AML-193 (cell line): ENCODE measurements at regions not wholly inside any gene's neighbourhood (a gene's known extent, or its start where the extent isn't known, plus 50 kb on each side); places are given as distances from the start of the nearest gene placed in this dataset.
A peak's percentile ranks its signal among the peaks of the same experiment; 100 is the strongest.

ENCODE experiments used
- DNase-seq, 2 experiments: peaks; one replicate each; lab custom pipeline; 2025; lab: John Stamatoyannopoulos, UW

- peak in 1 of 2 experiments; percentile 5 for DNase-seq
Observed at GRCh38 chr6:71527886-71528285, 239.3 kb downstream of the OGFRL1 start.

DNA sequence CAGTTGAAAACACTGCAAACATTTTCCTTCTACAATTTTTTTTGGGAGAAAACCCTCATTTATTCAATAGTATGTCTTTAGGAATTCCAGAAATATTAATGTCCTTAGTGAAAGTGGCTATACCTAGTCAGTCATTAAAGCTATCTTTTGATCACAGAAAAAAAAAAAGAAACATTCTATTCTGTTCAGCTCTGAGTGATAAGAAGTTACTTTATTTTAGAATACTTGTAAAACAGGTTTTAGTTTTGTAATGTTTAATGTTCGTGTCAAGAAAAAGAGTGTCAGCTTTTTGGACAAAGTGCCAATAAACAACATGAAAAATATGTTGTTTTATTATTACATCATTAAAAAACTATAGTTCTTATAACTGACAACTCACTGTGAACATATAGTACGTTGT lies 240.4 kb downstream of the OGFRL1 start:
- no peak for DNase-seq

GRCh38 chr6:71529769-71530168 lies 241.2 kb downstream of the OGFRL1 start:
- DNase-seq = no peak

- no peak for DNase-seq
Observed at GRCh38 chr6:71531006-71531405, 242.4 kb downstream of the OGFRL1 start.

- DNase-seq = no peak
Observed at GRCh38 chr6:71531841-71532240, 243.2 kb downstream of the OGFRL1 start.

DNA sequence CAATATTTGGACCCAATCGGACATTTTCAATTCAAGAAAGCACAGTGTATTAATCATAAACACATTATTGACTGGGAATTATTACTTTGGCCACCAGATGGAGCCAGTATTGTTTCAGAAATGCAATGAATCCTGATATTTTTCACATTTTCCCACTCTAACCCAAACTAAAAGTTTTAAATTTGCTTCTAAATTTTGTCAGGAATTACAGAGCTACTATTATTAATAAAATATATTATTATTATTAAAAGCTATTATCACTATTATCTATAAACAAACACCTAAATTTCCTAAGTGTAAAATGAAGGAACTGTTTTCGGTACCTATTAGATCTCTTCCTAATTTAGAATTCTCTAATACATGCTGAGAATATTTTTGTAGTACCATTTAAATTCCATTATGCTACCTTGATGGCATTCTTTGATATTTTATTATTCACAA lies 245.3 kb downstream of the OGFRL1 start:
- peak; percentile 13 to 16 for DNase-seq

- no peak for DNase-seq
Observed at GRCh38 chr6:71534921-71535320, 246.3 kb downstream of the OGFRL1 start.

- DNase-seq = no peak
Observed at GRCh38 chr6:71537717-71538116, 249.1 kb downstream of the OGFRL1 start.

- DNase-seq = no peak
Observed at GRCh38 chr6:71544028-71544427, 255.4 kb downstream of the OGFRL1 start.

DNA sequence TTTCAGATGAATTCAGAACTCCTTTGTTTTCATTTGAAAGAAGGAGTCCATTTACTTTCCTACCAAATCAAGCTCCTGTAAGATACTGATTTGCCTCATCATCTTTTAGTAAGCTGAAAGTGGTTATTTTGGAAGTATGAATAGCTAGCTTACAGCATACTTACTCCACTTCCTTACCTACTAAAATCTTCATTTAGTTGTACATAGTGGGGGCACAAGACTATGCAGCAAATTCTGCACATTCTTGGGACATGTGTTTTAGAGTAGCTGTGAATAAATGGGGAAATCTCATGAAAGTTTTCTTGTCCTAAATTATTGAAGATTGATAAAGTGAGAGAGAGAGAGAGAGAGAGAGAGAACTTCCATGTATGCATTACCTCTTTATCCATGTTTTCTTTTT lies 256.3 kb downstream of the OGFRL1 start:
- DNase-seq = no peak

- no peak for DNase-seq
Observed at GRCh38 chr6:71545905-71546304, 257.3 kb downstream of the OGFRL1 start.

- DNase-seq = no peak
Observed at GRCh38 chr6:71551798-71552197, 263.2 kb downstream of the OGFRL1 start.

GRCh38 chr6:71556141-71556540 lies 267.5 kb downstream of the OGFRL1 start:
- no peak for DNase-seq

- DNase-seq = no peak
Observed at GRCh38 chr6:71558974-71559373, 270.4 kb downstream of the OGFRL1 start.

DNA sequence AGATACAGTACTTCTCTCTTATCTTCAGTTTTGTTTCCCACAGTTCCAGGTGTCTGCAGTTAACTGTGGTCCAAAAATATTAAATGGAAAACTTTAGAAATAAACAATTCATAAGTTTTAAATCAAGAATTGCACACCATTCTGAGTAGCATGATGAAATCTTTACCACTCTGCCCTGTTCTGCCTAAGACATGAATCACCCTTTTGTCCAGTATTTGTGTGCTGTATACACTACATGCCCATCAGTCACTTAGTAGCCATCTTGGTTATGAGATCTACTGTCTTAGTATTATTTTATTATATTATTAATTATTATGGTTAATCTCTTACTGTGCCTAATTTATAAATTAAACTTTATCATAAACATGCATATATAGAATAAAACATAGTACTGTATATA lies 279.0 kb downstream of the OGFRL1 start:
- no peak for DNase-seq

- no peak for DNase-seq
Observed at GRCh38 chr6:71577766-71578165, 289.2 kb downstream of the OGFRL1 start.

- no peak for DNase-seq
Observed at GRCh38 chr6:71579902-71580301, 291.3 kb downstream of the OGFRL1 start.

DNA sequence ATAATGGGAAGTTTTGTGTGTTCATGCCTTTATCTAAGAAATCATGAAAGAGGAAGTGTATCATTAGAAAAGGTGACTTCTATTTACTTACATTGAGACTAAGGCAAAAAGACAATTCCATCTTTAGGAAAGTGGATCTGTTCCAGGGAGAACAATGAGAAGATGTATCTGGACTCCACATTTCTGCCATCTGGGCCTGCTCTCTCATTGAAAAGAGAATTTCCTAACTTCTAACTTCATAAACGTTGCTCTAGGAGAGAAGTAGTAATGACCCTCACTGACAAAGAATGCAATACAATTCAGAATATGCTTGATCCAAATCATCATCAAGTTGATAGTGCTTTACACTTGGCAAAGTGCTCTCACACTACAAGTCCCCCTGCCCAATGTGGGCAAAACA lies 294.2 kb downstream of the OGFRL1 start:
- no peak for DNase-seq

GRCh38 chr6:71584712-71585436 lies 296.3 kb downstream of the OGFRL1 start:
- DNase-seq = no peak

DNA sequence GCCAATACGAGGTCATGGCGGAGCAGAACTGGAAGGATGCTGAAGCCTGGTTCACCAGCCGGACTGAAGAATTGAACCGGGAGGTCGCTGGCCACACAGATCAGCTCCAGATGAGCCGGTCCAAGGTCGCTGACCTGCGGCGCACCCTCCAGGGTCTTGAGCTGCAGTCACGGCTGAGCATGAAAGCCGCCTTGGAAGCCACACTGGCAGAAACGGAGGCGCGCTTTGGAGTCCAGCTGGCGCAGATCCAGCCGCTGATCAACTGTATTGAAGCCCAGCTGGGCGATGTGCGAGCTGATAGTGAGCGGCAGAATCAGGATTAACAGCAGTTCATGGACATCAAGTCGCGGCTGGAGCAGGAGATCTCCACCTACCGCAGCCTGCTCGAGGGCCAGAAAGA lies 296.9 kb downstream of the OGFRL1 start:
- DNase-seq = no peak

DNA sequence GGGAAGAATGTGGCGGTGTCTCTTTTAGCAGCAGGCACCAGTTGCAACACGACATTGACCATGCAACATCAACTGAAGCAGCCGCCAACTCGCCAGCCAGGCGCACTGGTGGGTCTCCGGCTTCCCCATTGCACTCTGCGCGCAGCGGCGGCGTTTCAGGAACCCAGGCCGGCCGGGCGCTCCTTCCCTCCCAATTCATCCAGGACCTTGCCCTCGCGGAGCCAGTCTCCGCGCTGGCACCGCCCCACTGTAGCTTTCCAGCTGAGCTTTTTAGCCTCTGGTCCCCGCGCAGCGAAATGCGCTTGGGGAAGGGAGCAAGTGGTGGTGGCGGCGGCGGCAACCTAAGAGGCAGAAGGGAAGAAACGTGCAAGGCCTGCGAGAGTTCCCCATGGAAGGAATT lies 297.9 kb upstream of the RIMS1 start:
- no peak for DNase-seq

DNA sequence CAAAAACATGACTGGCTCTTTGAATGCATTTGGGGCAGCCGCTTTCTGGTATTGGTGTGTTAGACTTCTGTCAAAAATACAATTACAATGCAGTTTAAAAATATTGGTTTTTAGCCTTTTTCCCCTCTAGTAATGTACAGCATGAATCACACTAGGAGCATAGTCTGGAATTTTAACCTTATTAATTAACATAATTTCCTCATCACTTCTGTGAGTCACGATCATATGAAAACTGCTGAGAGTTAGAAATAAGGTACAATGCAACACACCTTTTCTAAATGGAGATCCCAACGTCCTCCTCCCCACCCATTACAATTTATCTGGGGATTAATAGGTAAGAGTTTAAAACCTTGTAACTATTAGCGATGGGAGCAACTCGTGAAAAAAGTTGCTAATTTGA lies 297.1 kb upstream of the RIMS1 start:
- DNase-seq = no peak

GRCh38 chr6:71592643-71593042 lies 293.7 kb upstream of the RIMS1 start:
- DNase-seq = no peak

DNA sequence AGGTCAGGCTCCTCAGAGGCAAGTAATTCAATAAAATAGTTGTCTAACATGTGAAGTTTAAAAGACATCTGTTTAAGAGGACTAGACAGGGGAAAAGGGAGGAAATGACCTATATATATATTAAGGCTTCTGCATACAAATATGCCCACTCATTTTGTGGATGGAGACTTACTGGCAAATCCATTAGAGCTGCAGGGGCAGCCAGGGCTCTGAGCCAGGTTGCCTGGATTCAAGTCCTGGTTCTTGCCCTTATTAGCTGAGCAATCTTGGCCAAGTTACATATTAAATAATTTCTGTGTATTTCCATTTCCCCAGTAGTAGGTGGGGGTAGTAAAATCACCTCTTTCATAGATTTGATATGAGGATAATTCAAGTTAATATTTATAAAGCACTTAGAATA lies 287.0 kb upstream of the RIMS1 start:
- DNase-seq = no peak
